T-helper 1 cell treated with Interleukin-12 subunit alpha and Interleukin-12 subunit beta and Interleukin-4 antibody, amounts not matched to agents 30 ng/mL and 1 ng/mL, for 36 hours (primary cell): ENCODE measurements at regions not wholly inside any gene's neighbourhood (a gene's known extent, or its start where the extent isn't known, plus 50 kb on each side); places are given as distances from the start of the nearest gene placed in this dataset.

Experiments used
- intact Hi-C: fragments of 100-400 bp; cut with micrococcal nuclease; formaldehyde crosslinking; loops from one replicate; pipeline ENCODE4 v1.15.1; 2024

DNA sequence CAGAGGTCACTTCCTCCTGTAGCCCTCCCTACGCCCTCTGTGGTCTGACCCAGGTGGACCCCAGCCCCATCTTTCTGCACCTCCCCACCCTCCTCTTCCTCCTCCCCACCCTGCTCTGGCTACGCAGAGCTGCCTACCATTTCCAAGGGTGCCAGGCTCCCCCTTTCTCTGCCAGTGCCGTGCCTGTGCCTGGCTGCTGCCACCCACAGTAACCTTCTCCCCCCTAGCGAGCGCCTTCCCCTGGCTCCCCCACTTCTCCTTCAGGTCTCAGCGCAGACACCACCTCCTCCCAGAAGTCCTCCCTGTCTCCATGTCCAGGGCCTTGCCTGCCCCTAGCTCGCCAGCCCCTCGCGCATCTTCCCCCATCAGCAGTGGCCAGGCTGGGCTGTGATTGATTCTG lies 471.5 kb downstream of the PTPRU start:
- intact Hi-C loops = loop anchor here (1.0 to 5.0 kb wide), 5 partner anchors 19 to 1011 kb away; no protein-coding TSS in a partner anchor

DNA sequence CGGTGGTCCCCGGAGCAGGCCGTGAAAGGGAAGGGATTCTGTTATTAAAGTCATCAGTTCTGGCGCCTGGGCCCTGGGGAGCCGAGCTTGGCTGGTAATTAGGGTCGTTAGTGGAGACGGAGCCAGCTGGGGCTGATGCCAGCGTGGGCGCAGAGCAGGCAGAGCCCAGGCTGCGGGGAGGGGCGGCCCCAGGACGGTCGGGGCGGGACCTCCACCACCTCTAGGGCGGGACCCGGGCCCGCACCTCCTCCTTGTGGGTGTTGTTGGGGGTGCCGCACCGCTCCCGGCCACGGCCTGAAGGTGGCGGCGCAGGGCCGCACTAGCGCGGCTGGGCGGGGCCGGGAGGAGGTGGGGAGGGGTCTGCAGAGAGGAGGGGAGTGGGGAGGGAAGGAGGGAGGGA lies 470.6 kb downstream of the PTPRU start:
- intact Hi-C loops = loop anchor here (1.0 to 5.0 kb wide), 5 partner anchors 18 to 1012 kb away; no protein-coding TSS in a partner anchor

- intact Hi-C loops = no loop called here
These were observed 468.1 kb downstream of the PTPRU start for GRCh38 chr1:29704430-29704829.

- intact Hi-C loops = no loop called here
These were observed 467.5 kb downstream of the PTPRU start for GRCh38 chr1:29703596-29704370.

GRCh38 chr1:29700491-29700890 lies 464.2 kb downstream of the PTPRU start:
- intact Hi-C loops = no loop called here

DNA sequence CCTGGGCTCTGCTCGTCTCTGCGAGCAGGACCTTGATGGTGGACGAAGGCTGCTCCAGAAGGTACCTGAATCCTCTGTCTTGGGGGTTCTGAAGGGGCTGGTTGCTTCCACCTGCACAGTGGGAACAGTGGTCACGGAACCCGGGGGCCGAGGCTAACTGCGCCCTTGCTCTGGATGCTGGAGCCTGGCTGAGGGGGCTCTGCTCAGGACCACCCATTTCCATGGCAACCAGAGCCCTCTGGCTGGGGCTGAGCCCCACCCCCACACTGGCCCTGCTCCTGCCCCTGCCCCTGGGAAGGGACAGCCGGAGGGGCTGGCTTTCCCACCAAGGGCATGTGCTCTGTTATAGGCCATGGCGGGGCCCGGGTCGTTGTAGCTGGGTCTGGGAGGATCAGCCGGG lies 462.3 kb downstream of the PTPRU start:
- intact Hi-C loops = no loop called here

DNA sequence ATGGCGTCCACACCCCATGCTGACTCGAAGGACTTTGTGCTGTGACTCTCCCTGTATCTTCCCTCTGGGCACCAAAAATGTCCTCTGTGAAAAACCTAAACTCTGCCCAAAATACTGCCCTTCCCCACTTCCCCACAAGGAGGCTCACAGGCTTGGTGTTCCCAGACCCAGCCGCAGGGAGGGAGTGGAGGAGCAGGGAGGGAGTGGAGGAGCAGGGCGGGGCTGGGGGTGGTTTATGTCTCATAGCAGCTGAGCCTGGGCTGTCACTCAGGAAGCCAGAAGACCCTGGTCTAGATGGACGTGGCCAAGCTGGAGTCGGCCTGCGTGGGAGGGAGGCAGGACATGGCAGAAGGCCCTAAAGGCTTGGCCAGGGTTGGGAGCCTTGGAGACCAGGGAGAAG lies 461.7 kb downstream of the PTPRU start:
- intact Hi-C loops = no loop called here

DNA sequence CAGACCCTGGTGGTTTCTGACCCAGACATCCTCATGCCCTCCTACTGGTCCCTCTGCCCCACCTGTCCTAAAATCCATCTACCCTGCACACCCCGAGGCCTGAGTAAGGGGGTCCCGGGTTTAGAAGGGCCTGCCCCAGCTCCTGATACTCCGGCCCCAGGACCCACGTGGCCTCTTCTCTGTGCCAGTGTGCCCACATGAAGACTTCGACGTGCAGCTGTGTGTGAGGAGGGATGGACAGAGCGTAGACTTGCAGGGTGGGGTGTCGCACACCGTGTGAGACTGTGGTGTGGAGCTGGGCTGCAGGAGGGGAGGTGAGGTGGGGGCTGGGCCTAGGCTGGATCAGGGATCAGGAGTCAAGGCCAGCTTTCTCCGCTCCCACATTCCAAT lies 461.1 kb downstream of the PTPRU start:
- intact Hi-C loops = no loop called here

GRCh38 chr1:29696656-29697390 lies 460.5 kb downstream of the PTPRU start:
- intact Hi-C loops = no loop called here

DNA sequence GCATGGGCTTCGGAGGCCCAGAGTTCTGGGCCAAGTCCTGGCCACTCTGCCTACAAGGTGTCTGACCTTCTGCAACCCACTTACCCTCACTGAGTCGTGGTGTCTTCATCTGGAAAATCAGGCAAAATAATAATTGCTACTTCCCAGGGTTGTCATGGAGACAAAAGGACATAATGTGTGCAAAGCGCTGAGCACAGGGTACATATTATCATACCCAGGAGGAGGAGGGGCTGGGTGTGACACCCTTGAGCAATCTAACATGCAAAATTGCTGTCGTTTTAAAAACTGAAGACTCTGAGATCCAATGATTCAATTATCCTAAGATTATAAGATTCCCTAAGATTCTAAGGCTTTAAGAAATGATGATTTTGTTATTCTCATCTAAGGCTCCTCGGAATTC lies 459.5 kb downstream of the PTPRU start:
- intact Hi-C loops = no loop called here

- intact Hi-C loops = no loop called here
These were observed 458.7 kb downstream of the PTPRU start for GRCh38 chr1:29695036-29695435.

- intact Hi-C loops = no loop called here
These were observed 455.2 kb downstream of the PTPRU start for GRCh38 chr1:29691499-29691898.

GRCh38 chr1:29690156-29690555 lies 453.8 kb downstream of the PTPRU start:
- intact Hi-C loops = no loop called here

- intact Hi-C loops = loop anchor here (1.0 to 2.0 kb wide), 2 partner anchors 17 to 160 kb away; no protein-coding TSS in a partner anchor
These were observed 453.2 kb downstream of the PTPRU start for GRCh38 chr1:29689372-29690030.

DNA sequence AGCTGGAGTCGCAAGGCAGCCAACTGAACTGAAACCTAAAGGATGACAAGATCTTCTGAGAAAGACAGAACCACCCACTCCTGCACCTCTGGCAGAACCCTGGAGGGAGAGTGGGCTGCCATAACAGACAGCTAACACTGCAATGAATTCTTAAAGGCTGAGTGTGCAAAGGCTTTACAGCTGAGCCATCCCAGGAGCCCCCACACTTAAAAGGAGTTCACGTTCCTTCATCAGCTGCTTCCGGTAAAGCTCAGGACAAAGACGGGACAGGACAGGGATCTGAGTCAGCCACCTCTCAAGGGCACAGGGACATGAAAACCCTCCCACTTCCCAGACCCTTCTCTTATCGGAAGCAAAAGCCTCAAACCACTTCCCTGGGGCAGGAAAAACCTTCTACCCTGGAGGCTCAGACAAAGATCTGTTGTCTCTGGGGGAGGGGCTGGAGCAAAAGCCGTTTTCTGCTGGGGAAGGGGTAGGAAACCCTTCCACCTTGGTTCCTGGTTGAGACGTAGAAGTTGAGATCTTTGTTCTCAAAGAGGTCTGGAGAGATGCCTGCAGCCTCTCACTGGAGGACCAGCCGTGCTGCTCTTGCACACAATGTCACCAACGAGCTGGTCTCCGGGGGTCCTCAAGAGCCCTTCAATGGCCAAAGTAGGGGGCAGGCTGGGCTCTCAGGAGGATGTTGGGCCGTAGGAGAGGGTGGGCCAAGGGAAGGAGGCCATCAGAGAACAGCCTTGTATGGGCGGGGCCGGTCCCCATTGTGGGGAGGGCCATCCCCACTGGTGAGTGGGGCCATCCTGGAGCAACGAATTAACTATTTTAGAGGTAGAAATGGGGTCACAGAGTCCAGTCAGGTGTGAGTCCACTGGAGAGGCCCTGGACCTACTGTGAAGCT lies 452.4 kb downstream of the PTPRU start:
- intact Hi-C loops = loop anchor here (1.0 to 2.0 kb wide), 2 partner anchors 18 to 161 kb away; no protein-coding TSS in a partner anchor

DNA sequence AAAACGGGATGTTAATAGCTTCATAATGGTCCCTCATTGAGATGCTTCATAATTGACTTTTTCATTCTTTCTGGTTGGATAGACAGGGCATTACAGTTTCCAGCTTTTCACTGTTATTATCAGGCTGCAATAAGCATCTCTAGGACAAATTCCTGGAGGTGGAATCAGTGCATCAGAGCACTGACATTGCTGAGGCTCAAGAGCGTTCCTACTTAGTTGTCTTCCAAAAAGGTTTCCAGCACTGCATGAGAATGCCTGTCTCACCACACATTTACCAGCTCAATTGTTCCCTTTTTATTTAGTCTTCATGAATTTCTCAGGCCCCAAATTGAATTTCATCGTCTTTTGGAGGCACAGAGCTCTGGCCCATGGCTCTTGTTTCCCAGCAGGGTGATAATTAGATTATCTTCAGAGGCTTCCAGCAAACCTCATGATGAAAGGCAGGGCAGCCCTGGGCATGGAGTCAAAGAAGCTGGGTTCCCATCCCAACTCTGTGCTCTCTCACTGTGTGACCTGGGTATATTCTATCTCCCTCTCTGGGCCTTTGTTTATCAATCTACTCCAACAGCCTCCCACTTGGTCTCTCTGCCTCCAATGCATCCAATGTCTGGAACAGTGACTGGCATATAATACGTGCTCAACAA lies 451.4 kb downstream of the PTPRU start:
- intact Hi-C loops = loop anchor here (2.0 kb wide), 1 partner anchor 19 kb away; no protein-coding TSS in a partner anchor

- intact Hi-C loops = no loop called here
These were observed 450.8 kb downstream of the PTPRU start for GRCh38 chr1:29687166-29687565.

DNA sequence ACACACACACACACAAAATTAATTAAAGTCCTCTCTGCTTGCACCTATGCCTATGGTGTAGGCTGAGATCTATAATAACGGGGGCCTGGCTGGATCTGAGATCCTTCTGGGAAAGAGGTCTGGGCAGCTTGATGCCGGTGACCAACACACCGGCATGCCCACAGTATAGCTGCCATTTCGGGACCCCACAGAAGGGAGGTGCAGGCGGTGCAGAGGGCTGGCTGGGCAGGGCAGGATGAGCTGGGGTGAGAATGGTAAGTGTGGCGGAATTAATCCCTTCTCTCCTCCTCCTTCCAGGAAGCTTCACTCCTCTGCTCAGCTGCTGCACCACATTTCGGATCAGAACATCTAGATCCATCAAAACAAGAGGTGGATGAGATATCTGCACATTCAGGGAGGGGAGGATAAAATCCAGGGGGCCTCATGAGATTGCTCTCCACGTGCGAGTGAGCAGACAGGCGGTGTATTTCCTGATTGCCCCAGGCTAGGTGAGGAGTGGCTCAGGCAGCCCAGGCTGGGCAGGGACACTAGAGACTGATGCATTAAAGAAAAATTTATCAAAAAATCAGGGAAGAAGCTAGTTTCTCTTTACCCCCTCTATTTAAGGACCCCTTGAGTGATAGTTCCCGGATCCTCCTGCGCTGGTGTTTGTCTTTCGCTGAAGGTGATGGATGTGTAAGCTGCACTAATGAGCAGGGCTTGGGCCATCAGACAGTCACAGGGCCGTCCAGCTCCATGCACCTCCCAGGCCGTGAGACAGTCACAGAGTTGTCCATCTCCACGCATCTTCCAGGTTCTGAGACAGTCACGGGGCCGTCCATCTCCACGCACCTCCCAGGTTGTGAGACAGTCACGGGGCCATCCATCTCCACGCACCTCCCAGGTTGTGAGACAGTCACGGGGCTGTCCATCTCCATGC lies 449.9 kb downstream of the PTPRU start:
- intact Hi-C loops = no loop called here

DNA sequence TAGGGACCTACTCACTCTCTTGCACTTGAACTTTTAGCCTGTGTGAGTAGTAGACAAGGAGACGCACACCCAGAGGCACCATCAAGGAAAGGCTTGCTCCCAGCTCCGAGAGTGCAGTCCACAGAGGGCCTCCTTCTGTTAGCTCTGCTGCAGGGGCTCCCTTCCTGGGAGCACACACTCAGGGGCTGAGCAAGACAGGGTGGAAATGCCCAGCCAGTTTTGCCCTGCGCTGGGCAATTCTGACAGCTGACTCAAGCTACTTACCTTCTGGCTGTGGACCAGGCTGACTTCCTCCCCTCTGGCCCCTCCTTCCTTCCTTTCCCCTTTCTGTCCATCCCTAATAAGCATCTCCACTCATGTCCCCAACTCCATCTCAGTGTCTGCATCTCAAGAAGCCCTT lies 449.1 kb downstream of the PTPRU start:
- intact Hi-C loops = no loop called here
